GM21786 (cell line): ENCODE measurements at regions not wholly inside any gene's neighbourhood (a gene's known extent, or its start where the extent isn't known, plus 50 kb on each side); places are given as distances from the start of the nearest gene placed in this dataset.
A peak's percentile ranks its signal among the peaks of the same experiment; 100 is the strongest.

Experiments
- ATAC-seq: cut with Tn5 transposase; IDR thresholded peaks from one replicate; pipeline ENCODE4 v1.9.1; 2021; ENCODE audit not compliant: unreplicated experiment

DNA sequence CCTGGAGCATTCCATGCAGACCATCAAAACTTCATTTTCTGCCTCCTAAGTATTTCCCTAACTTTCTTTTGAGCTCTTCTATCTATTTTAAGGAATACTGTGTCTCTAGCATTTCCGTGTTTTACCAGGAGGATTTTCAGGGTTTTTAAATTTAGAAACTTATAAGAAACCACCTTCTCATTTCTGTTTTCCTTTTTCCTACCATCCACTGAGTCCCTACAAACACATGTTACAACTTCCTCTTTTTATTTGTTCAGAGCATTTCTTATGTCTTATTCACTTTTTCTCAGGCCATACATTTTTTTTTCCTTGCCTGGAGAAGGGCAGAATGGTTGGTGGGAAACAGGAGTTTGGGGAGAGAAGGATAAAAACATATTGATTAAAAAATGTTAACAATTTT, 130.0 kb upstream of the BMP5 start:
- no peak for ATAC-seq

DNA sequence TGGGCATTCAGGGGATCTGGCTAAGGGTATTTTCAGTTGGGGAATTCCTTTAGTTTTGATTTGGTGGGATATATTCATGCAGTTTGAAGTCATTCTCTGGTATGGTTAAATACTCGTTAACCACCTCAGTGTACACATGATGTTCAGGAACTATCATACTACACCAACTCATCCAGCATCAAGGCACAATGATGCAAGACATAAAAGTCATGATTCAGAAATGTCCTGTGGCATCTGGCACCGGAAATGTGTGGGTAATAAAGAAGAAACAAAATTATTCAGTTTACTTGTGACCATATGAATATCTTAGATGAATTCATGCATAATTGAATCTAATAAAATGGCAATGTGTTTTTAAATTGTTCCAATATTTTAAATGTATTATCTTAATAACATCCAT, 129.0 kb upstream of the BMP5 start:
- ATAC-seq, result no peak

DNA sequence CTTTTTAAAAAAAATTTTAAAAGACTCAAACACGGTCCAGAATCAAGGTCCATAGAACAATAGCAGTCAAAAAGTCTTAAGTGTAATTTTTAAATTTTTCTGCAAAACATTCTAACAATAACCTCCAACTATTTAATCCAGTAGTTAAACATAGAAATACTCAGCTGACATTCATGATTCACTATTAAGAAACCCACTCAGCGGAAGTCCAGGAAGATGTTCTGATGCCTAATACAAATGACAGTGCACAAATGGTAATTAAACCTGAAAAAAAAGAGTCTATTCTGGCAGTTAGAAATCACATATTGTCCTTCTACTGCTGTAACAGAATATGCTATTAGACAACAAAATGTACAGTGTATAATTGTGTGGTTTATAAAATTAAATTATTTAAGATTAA, 128.2 kb upstream of the BMP5 start:
- no peak for ATAC-seq

DNA sequence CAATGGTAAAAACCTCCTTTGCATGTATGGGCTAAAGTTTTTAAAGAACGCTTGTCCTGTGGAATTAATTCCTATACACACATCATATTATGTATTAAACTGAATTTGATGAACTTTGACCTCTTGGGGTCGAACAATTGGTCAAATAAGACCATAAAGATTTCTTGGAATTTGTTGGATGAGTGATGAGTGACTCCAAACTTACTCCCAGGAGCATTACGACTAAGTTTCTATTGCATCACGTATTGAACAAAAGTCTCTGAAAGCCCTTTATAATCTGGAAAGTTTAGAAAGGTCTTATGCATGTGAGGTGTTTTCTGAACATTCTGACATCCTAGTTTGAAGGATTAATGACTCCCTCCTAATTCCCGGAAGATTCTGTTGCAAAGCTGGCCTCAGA, 126.9 kb upstream of the BMP5 start:
- no peak for ATAC-seq

DNA sequence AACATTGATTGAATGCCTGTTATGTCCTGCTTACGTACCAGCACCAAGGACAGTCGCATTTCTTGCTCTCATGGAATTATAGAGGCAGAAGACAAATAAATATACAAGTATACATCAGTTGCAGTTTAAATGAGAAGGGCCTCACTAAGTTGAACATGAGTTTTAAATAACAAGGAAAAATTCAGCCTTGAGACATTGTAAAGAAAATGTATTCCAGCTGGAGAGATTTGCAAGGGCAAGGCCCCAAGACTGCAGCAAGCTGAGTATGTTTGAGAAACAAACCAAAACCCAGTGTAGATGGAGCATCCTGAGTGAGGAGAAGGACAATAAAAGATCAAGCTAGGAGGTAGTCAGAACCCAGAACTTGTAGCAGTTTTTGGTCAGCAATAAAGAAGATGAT, 123.2 kb upstream of the BMP5 start:
- ATAC-seq, result no peak

DNA sequence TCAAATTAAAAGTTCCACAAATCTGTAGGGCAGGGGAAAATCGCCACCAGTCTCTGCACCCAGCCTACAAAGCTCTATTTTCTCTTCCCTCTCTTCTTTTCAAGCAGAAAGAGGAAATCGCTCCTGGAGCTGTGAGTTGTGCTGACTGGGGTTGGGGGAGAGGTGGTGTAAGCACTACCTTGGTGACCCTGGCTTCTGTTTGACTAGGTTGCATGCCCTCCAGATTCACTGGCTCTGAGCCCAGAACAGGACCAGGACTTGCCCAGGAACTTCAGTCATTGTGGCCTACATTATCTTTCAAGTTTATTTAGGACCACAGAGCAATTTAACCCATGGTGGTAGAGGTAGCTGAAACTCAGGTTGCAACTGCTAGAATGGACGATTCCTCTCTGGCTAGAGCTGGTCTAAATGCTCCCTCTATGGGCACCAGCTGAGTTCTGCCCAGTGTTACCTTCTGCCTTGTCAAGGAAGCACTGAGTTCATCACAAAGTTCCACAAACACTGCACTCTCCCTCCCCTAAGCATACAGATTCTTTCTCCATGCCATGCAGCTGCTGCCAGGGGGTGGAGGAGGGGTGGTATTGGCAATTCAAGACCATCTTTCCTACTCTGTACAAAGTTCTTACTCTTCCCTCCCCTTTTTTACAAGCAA, 122.0 kb upstream of the BMP5 start:
- no peak for ATAC-seq

DNA sequence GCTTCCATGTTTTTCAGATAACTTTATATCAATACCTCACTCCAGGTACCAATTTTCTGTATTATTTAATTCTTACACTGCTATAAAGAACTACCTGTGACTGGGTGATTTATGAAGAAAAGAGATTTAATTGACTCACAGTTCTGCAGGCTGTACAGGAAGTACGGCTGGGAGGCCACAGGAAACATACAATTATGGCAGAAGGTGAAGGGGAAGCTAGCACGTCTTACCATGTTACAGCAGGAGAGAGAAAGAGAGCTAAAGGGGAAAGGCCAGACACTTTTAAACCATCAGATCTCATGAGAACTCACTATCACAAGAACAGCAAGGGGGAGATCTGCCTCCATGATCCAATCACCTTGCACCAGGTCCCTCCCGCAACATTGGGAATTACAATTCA, 119.1 kb upstream of the BMP5 start:
- no peak for ATAC-seq

DNA sequence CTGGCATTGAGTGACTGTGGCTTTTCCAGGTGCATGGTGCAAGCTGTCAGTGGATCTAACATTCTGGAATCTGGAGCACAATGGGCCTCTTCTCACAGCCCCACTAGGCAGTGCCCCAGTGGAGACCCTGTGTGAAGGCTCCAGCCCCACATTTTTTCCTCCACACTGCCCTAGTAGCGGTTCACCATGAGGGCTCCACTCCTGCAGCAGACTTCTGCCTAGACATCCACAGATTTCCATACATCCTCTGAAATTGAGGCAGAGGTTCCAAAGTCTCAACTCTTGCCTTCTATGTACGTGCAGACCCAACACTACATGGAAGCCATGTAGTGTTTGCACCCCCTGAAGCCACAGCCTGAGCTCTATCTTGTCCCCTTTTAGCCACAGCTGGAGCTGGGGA, 118.0 kb upstream of the BMP5 start:
- ATAC-seq, result no peak

DNA sequence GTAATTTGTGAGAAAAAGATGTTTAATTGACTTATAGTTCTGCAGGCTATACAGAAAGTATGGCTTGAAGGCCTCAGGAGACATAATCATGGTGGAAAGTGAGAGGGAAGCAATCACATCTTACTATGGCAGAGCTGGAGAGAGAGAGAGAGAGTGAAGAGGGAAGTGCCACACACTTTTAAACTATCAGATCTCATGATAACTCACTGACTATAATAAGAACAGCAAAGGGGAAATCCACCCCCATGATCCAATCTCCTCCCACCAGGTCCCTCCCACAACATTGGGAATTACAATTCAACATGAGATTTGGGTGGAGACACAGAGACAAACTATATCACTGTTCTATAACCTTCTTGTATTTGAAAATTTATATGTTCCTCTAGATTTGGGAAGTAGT, 117.2 kb upstream of the BMP5 start:
- ATAC-seq, result no peak

DNA sequence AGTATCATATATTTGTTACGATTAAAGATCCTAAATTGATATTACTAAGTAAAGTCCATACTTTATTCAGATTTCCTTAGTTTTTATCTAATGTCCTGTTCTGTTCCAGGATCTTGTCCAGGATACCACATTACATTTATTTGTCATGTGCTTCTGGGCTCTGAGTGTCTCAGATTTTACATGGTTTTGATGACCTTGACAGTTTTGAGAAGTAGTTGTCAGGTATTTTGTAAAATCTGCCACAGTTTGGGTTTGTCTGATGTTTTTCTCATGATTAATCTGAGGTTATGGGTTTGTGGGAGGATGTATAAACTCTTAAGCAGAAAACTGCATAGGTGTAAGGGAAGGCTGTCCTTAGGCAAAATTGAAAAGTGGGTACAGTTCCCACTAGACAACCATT, 109.9 kb upstream of the BMP5 start:
- ATAC-seq, result no peak

DNA sequence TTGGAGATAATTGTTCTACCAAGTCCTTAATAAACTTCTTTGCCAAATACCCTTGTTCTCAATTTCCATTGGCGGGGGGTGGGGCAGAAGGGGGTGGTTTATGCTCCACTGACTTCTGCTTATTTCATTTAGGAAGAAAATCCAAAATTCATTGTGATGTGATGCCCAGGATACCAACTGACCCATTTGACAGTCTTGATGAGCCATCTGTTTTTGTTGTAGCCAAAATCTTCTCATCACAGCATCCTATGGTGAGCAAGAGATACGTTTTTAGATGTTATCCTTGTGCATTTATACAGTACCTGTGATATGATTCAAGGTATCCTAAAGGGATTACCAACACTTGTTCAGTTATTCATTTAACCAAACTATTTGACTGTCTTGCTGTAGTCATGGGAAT, 108.5 kb upstream of the BMP5 start:
- ATAC-seq, result no peak

DNA sequence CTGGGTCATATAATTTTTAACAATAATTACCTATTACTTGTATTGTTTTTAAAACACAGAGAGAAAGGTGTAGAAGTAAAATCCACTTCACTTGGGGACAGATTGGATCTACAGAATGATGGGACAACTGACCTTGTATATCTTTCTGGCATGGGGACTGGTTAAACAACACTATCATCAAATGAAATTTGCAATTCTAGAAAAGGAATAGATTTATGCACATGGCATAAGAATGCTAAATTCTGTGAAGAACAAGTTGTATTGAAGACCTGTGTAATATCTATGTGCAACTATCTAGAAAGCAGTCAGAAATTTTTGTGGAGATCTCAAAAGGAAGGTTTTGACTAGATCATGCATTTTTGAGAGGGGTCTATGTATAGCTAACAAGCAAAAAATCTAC, 106.3 kb upstream of the BMP5 start:
- no peak for ATAC-seq

DNA sequence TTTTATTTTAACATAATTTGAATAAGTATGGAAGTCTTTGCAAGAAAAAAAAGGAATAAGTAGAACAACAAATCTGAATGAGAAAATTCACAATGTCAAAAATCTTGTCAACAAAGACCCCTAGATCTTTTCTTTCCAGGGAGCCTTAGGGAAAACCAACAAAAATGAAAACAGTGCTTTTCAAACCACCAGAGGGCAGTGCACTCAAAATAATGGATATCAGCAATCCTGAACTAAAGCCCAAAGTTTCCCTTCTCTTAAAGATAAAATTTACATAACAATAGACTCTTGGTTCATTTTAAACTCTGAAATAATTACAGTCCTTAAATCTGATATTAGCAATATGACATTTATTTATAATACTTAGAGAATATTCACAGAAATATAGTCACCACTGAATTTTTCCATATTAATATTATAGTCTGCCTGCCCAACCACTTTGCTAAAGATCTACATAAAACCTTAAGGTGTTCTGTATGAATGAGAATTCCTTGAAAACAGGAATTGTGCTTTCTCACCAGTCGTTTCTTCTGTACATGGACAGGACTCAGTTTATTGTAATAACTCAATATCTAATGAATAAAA, 105.3 kb upstream of the BMP5 start:
- peak; percentile 50 for ATAC-seq

DNA sequence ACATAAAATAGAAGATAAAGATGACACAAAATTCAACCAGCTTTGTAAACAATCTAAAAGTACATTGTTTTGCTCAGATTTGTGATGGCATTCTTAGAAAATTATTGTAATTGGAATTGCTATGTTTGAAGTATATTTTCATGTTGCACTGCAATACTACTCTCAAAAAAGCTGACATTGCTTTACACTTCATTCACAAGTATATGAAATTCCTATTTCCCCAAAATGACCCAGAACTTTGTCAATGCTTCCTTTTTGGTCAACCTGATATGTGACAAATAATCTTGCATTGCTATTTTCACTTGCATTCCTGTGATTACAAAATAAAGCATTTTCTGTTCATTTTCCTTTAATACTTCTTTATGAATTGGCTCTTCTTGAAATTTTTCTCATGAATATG, 104.1 kb upstream of the BMP5 start:
- ATAC-seq, result no peak

DNA sequence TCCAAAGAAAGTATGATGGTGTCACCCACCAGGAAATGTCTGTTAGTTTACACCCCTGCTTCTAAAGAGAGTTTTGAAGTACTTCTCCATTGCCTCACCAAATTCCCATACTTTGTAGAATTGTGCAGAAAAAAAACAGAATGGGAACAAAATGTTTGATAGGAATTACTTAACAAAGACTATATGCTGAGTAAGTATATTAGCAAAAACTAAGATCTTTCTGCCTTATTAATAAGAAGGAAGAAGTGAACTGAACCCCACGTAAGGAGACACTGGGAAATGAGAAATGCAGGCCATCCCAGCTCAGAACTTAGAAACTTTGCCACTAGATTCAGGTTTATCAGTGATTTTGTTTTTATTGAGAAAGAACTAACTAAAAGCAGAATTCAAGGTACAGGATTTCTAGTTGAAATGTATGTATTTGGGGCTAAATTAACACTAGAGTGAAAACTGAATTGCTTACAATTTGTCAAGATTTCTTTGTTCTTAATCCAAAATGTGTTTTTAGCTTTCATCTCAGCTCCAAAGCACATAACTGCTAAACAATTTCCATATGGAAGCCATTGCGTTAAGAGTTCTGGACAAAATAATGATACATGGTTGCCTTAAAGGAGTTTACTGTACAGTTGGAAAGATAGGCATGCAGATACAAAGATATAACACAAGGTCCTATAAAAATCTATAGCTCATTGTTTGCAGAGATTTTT, 102.7 kb upstream of the BMP5 start:
- ATAC-seq, result no peak

DNA sequence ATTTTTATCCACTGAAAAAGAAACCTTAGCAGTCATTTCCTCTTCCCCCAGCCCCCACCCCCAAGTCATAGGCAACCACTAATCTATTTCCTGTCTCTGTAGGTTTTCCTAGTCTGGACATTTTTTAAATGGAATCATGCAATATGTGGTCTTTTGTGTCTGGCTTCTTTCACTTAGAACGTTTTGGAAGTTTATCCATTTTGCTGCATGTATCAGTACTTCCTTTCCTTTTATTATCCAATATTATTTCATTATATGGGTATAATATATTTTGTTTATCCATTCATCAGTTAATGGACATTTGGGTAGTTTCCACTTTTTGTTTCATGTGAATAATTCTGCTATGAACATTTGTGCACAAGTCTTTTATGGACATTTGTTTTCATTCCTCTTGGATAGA, 99.3 kb upstream of the BMP5 start:
- ATAC-seq, result no peak

DNA sequence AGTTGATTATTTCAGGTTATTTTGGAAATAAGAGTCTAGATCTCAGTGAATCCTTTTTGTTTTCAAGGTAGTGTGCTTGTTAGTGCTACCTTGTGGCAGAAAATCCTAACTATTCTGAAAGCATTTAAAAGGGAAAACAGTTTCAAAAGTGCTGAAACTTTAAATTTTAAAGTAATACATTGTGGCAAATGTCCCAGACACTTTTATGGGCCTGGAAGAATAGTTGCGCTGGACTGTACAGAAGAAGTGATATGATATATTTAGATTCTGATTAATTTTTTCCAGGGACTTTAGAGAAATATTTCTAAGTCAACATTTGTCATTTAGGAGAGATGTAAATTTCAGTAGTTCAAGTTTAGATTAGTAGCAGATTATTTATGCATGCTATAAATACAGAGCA, 96.7 kb upstream of the BMP5 start:
- no peak for ATAC-seq

DNA sequence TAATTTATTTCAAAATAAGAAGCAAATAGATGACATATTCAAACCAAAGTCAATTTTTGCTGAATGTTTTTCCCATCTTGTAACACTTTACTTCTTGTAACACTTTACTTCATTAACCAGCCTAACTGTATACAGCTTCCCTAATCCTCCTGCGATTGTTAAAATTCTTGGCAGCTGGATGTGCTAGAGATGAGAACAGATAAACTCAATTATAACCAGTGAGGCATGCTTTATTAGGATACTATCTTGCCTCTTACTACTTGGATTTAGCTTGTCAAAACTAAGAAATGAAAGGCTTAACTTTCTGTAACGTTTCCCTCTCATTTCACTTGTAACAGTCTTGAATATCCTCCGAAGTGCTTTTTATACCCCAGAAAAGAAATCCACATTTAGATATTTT, 94.1 kb upstream of the BMP5 start:
- ATAC-seq, result no peak

DNA sequence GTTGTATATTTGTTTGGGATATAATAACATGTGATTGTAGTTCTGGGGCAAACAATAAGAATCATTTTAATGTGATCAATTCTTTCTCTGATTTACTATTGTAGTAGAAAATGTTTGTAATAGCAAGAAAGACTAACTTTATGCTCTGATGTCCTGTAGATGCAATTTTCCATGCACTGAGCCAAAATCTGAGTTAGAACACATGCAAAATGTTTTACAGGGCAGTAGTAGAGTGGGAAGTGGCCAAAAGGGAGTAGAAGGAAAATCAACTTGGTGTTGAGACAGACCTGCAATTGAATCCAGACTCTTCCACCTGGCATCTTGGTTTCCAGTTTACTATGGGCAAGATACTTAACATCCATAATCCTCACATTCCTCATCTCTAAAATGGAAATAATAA, 93.5 kb upstream of the BMP5 start:
- no peak for ATAC-seq

DNA sequence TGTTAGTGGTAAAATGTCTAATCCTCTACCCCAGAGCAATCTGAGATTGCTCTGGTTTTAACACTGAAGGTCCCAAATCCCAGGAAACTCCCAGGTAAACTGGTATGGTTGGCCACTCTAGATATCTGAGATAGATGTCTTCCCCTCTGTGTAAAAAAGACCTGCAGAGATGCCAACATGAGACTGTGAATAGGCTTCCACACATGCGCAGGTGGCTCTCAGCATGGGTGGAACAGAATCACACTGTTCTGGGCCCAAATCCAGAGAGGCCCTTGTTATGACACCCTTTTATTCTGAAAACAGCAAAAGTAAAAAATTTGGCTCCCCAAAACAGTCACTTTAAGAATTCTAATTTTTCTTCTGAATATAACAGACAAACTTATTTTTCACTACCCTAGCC, 88.7 kb upstream of the BMP5 start:
- no peak for ATAC-seq

DNA sequence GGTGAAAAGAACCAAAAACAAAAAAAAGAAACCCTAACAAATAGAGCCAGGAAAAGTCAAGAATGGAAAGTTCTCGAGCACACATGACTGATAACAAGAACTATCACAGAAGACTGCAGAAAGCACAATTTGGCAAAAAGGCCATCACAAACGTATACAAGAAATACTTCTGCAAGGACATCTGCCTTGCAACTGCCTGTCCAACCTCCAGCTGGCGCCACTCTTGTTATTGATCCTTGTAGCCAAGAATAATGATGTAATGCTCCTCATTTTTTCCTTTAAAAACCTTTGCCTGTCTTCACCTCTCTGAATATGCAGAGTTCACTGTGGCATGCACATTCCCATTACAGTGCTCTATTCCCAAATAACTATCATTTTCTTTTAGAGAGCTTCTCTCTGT, 87.9 kb upstream of the BMP5 start:
- no peak for ATAC-seq

DNA sequence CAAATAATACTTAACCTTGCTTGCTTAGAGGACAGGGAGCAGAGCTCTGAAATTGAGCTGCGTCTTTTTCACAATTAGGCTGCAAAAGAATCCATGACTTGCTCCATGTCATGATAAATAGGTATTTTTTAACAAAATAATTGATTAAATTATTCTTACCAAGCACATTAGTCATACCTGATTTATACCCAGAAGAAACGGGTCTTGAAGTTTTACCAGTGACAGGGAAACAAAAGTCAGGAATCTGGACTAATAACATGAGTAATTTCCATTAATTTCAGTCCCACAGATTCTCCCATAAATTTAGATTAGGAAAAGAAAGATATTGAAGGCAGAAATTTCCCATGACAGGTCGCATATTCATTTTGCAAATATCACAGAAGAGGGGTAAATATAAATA, 85.0 kb upstream of the BMP5 start:
- no peak for ATAC-seq

DNA sequence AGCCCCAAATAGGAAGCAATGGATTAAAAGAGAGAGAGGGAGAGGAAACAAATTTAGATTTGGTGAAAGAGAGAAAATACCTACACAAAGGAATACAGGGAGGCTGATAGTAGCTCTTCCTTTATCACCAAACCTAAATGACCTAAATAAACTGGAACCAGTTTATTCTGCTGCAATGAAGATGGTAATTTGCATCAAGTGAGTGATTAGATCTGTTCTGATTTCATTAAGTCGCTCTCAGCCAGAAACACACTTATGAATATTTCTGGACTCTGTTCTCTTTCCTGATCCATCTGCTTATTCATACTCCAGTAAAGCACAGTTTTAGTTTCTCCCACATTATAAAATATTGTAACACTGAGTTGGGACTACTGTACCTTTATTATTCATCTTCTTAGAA, 83.4 kb upstream of the BMP5 start:
- no peak for ATAC-seq
